GM18502 (cell line): ENCODE measurements at regions not wholly inside any gene's neighbourhood (a gene's known extent, or its start where the extent isn't known, plus 50 kb on each side); places are given as distances from the start of the nearest gene placed in this dataset.
"Not testable (repeated sequence)": the region's sequence is repeated elsewhere in the genome, so short reads cannot be mapped to it uniquely, and the experiment has no call there.

ENCODE experiments used
- ATAC-seq: cut with Tn5 transposase; IDR thresholded peaks from one replicate; pipeline ENCODE4 v1.9.1; 2021; ENCODE audit warnings: mild to moderate bottlenecking; ENCODE audit not compliant: unreplicated experiment, poor library complexity

DNA sequence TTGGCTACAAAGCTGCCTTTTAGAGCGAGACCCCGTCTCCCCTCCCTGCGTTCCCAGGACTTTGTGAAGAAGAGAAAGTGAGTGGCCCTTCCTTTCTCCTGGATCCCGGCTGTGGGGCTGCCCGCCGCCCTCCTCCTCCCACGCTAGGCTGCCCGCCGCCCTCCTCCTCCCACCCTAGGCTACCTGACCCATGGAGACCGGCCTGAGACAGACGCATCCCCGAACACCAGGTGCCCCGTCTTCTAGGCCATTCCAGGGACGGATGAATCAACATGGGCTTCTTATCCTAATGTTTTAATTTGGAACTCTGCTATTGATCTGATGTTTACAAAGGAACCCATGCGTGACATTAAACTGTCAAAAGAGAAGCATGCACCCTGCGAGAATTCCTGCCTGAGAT is 117.3 kb upstream of the LPCAT1 start:
- no peak for ATAC-seq

DNA sequence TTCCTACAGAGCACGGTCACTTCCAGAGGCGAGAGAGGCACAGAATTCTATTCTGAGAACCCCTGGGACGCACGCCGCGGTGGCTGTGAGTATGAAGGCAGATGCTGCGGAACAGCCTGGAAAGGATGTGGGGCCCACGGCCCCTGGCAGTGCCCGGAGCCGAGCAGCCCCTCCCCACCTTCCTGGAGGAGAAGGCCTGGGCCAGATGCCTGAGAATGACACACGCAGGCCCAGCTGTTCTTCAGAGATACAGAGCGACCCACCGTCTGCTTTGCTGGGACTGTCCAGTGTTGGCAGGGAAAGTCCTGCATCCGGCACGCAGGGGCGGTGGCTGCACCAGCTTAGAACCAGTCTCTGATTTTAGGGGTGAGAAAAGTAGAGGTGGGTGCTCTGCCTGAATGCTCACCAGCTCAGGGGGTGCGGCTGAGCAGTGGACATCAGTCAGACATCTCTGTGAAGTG is 116.7 kb upstream of the LPCAT1 start:
- ATAC-seq, result no peak

GRCh38 chr5:1639757-1640156 is 116.0 kb upstream of the LPCAT1 start:
- no peak for ATAC-seq

- no peak for ATAC-seq
These were observed 115.1 kb upstream of the LPCAT1 start for GRCh38 chr5:1638658-1639400.

GRCh38 chr5:1637639-1638481 is 114.1 kb upstream of the LPCAT1 start:
- ATAC-seq, result no peak

DNA sequence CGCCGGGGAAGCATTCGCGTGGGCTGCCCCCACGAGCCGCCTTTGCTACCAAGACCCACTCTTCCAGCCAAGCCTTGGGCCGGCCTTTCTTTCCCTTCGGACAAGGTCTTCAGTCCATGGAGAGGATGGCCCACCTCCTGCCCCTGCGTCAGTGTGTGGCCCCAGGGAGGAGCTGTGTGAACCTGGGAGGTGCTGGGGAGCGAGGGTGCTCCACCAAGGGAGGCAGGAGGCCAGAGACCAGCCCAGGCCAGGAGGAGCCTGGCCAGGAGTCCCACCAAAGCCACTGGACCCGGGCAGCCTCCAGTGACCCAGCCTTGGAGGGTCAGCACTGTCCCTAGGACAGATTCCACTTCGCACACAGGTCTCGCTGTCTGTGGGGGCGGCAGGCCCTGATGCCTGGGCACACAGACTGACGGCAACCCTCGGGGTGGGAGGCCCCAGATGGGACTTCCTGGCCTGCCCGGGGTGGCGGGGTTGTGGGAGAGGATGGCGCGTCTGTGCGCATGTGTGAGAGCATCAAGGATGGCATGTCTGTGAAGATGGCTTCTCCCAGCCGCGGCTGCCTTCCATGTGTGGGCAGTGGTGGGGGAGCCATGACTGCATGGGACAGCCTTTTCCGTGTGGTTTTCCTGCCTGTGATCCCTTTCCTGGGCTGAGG is 113.3 kb upstream of the LPCAT1 start:
- no peak for ATAC-seq

GRCh38 chr5:1636208-1636770 is 112.5 kb upstream of the LPCAT1 start:
- not testable (repeated sequence) for ATAC-seq

DNA sequence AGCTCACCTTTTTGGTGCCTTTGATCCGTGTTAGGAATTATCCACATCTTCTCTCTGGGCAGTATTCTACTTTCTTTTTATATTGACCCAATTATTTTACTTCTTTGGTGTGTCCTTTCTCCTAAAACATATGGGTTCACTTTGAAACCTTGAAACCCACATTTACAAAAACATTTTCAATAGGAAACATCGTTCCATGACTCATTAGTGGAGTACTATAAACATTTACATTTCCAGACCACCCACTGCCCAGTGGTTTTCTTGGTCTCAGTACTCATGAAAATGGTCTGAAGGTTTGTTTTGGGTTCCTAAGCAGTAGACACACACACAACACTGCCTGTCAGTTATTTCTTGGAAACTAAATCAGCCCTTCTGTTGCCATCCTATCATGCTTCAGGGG is 111.7 kb upstream of the LPCAT1 start:
- ATAC-seq, result not testable (repeated sequence)

- ATAC-seq, result no peak
These were observed 110.5 kb upstream of the LPCAT1 start for GRCh38 chr5:1634337-1634661.

GRCh38 chr5:1633605-1634336 is 110.0 kb upstream of the LPCAT1 start:
- peak; percentile 95 for ATAC-seq

DNA sequence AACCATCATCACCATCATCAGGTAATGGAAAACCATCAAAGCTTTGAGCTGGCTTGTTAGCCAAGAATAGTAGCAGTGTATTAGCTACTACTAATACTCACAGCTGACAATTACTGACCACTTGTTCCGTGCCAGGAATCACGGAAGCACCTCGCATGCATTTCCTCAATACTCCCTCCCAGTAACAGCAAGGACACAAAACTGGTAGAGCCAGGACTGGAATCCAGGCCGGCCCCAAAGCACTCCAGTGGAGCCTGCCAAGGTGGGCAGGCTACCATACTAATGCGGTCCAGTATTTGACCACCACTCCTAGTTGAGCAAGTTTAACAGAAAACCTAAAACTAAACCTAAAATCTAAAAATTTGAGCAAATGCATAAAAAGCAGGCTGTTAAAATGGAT is 107.2 kb upstream of the LPCAT1 start:
- not testable (repeated sequence) for ATAC-seq

DNA sequence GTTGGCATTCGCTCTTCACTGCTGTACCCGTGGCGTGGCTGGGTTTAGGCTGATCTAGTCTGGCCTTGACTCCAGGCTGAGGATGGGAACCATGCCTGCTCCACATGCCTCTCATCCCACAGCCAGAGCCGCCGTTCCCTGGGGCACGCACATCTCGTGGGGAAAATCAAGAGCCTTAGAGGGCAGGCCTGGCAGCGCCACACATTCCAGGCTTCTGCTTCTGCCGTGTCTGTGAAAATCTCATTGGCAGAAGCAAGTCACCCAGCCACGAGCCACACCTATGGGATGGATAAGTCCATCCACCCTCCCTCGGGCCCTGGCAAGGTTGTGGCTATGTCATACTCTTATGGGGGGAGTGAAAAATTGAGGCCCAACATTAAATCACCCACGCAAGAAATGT is 102.6 kb upstream of the LPCAT1 start:
- ATAC-seq, result not testable (repeated sequence)

DNA sequence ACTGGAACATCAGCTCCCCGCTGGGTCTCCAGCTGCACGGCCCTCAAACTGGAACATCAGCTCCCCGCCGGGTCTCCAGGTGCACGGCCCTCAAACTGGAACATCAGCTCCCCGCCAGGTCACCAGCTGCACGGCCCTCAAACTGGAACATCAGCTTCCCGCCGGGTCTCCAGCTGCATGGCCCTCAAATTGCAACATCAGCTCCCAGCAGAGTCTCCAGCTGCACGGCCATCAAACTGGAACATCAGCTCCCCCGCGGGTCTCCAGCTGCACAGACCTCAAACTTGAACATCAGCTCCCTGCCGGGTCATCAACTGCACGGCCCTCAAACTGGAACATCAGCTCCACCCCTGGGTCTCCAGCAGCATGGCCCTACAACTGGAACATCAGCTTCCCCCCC is 95.8 kb upstream of the LPCAT1 start:
- not testable (repeated sequence) for ATAC-seq

GRCh38 chr5:1618296-1618865 is 94.6 kb upstream of the LPCAT1 start:
- ATAC-seq, result not testable (repeated sequence)

GRCh38 chr5:1617236-1617755 is 93.5 kb upstream of the LPCAT1 start:
- not testable (repeated sequence) for ATAC-seq

DNA sequence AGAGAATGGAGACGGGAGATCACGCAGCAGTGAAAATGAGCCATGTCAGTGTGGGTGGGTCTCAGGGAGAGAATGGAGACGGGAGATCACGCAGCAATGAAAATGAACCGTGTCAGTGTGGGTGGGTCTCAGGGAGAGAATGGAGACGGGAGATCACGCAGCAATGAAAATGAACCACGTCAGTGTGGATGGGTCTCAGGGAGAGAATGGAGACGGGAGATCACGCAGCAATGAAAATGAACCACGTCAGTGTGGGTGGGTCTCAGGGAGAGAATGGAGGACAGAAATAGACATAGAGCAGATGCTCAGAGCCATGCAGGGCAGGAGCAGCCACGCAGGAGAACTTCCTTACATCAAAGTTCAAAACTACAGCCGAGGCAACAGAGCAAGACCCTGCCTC is 89.8 kb upstream of the LPCAT1 start:
- ATAC-seq, result not testable (repeated sequence)

DNA sequence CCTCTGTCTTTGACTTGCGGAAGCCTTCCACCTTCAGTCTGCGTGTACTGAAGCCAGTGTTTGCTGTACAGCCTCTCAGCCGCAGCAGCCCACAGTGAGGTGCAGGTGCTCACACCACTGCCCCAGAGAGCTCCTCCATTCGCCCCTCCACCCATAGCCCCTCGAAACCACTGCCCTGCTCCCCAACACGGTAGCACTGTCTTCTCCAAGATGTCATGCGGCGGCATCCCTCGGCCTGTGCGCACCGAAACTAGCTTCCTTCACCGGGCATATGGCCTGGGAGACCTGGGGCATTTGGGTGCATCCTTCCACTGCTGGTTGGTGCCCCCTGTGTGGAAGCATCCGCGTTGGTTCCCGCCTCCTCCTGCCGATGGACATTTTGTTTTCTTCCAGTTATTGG is 86.8 kb upstream of the LPCAT1 start:
- not testable (repeated sequence) for ATAC-seq

DNA sequence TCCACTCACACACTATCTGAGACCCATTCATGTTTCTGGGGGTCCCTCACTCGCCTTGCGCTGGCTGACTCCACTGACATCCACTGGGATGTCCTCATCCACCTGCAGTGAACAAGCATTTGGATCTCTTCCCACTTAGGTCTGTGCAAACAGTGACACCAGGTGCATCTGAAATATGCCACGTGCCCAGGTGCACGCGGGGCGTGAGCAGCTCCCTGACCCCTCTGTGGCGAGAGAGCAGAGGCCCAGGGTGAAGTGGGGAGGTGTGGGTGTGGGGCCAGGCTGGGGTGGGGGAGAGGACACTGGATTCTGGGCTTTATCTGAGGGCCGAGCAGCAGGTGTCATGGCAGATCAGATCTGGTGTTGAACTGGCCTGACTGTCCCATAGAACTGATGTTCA is 85.4 kb upstream of the LPCAT1 start:
- not testable (repeated sequence) for ATAC-seq

GRCh38 chr5:1608336-1608735 is 84.6 kb upstream of the LPCAT1 start:
- not testable (repeated sequence) for ATAC-seq
